NOMO-1 (cell line): ENCODE measurements at regions not wholly inside any gene's neighbourhood (a gene's known extent, or its start where the extent isn't known, plus 50 kb on each side); places are given as distances from the start of the nearest gene placed in this dataset.

Experiments
- DNase-seq, 2 experiments: peaks; one replicate each; lab custom pipeline; 2025; ENCODE audit not compliant: unreplicated experiment in 2 of 2; lab: John Stamatoyannopoulos, UW

DNA sequence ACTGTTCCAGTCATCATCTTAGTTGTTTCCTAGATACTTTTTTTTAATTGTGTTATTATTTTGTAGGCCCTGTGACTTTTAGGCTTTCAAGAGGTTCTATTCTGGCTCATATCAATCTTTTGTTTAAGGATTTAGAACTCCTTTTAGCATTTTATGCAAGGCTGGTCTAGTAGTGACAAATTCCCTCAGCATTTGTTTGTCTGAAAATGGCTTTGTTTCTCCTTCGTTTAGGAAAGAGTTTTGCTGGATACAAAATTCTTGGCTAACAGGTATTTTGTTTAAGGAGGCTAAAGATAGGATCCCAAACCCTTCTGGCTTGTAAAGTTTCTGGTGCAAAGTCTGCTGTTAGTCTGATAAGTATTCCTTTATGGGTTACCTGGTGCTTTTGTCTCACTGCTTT, 116.6 kb upstream of the SLC66A3 start:
- DNase-seq: no peak

DNA sequence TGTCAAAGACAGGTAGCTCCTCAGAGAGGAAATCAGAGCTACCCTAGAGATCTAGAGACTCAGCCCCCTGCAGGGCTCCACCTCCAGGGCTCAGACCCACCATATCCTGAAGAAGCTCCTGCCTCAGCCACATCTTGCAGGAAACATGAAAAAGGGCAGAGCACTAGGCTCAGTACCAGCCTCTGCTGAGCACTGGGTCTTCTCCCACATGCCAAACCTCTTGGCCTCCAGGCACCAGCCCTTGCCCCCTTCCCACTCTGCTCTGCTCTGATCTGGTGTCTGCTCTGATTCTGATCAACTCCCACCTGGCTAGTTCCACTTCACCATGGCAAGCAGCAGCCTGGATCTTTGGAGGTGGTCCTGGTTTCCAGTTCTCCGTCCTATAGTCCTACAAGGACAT, 114.3 kb upstream of the SLC66A3 start:
- no peak for DNase-seq

DNA sequence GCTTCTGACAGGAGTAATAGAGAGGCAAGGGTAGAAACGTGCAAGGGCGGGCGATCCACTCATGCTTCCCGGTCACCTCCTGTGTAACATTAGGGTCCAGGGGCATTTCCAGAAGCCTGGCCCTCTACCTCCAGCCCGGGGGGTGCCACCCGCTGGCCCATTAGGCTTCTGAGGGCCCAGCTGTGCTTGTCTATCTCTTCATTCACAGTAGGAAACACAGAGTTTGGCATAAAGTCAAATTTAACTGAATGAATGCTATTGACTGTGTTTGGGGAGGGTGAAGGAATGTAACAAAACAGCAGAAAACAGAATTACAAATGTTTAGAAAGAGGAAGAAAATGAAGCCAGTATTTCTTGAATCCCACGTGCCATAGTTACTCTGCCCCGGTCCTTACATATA, 112.4 kb upstream of the SLC66A3 start:
- no peak for DNase-seq

DNA sequence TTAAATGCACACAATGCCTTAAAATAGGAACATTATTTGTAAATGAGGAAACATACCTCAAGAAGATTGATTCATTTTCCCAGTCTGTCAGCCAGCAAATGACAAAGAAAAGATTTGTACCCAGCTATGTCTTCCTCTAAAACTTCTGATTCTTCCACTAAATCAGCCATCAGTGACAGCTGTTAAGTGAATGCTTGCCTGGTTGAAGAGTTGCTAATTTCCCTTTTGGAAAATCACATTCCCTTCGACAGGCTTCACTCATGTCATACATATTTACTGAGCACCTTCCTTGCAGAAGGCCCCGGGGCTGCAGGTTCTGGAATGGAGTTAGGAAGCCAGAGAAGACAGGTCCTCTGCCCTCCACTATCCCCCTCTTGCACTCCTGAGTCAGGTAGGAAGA, 112.0 kb upstream of the SLC66A3 start:
- no peak for DNase-seq

DNA sequence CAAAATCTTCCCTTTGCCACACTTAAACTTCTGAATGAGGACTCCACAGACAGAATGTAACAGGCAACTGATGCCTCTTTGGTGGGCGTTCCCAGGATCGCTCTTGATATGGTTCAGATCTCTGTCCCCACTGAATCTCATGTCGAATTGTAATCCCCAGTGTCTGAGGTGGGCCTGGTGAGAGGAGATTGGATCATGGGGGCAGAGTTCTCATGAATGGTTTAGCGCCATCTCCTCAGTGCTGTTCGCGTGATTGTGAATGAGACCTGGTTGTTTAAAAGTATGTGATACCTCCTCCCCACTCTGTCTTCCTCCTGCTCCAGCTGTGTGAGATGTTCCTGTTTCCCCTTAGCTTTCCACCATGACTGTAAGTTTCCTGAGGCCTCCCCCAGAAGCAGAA, 111.1 kb upstream of the SLC66A3 start:
- DNase-seq: no peak

DNA sequence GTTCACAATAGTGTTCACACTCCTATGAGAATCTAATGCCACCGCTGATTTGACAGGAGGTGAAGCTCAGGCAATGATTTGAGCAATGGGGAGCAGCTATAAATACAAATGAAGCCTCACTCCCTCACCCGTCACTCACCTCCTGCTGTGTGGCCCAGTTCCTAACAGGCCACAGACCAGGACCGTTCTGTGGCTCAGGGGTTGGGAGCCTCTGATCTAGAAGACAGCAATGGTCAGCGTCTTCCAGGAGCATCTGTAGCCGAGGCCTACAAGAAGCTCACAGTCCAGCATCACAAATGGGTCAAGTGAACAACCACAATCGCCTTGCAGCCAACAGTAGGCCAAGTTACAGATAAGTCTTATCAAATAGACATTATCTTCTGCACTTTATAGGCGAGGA, 110.0 kb upstream of the SLC66A3 start:
- DNase-seq: no peak

DNA sequence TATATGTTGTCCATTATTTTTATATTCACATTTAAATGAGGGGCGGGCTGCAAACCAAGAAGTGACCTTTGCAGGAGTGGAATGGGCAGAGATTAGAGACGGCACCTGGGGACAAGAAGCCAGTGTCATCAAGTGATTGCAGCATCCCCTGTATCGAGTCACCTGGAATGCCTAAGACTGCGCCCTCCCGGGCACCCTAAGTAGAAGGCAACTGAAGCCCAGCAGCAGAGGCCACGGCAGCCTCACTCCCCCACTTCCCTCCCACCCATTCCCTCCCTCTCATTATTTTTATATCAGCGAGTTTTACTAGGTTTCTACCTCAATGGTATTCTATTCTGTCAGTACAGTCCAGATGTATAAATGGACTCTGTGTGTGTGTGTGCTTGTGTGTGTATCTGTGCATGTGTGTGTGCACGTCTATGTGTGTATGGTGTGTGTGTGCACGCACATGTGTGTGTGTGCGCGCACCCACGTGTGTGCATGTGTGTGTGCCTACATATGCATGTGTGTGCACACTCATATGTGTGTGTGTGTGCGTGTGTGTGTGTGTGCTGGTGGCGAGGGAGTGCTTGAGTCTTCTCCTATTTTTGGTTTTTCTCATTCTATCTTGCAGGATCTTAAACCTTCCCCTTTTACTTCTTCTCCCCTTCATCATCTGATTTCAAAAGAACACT, 106.8 kb upstream of the SLC66A3 start:
- DNase-seq: no peak

DNA sequence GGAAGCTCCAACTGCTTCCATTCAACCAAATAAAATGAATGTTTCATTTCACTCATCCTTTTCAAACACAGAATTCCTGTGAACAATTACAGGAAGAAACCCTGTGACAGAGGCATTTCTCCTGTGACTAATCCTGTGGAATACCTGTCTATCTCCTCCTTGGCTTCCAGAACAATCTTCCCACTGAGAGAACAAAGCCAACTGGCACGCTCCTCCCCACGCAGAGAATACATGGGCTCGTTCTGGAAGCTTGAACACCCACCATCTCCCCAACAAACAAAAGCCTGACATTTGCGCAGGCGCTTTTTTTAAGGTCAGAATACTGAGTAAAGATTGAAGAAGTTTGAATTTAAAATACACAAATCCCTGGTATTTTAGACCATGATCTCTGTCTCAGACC, 104.7 kb upstream of the SLC66A3 start:
- no peak for DNase-seq

DNA sequence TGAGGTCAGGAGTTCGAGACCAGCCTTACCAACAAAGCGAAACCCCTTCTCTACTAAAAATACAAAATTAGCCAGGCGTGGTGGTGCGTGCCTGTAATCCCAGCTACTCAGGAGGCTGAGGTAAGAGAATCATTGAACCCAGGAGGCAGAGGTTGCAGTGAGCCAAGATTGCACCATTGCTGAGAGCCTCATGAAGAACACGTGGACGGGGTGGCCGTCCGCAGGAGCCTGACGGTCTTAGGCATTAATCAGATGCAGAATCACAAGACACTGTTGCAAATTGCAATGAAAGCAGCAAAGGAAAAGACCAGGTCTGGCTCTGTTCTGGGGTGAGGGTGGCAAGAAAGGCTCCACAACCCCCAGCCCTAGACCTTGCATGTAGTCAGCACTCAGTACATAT, 104.0 kb upstream of the SLC66A3 start:
- DNase-seq: no peak

DNA sequence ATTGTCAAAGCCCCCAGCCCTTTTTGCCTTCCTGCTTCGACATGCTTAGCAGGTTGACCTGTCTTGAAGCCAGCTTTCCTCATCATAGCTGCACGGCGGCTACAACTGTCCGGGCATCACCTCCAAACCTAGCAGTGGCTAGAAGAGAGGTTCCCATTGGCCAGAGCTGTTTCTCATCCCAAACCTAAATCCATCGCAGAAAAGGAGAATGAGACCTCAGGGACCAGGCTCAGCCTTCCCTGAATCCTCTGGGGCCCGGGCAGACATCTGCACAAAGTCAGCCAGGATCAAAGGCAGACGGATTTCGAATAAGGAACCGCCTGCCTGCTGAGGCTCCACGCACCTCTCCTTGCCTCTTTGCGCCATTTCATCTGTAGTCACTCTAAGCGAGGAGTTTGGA, 101.7 kb upstream of the SLC66A3 start:
- no peak for DNase-seq

DNA sequence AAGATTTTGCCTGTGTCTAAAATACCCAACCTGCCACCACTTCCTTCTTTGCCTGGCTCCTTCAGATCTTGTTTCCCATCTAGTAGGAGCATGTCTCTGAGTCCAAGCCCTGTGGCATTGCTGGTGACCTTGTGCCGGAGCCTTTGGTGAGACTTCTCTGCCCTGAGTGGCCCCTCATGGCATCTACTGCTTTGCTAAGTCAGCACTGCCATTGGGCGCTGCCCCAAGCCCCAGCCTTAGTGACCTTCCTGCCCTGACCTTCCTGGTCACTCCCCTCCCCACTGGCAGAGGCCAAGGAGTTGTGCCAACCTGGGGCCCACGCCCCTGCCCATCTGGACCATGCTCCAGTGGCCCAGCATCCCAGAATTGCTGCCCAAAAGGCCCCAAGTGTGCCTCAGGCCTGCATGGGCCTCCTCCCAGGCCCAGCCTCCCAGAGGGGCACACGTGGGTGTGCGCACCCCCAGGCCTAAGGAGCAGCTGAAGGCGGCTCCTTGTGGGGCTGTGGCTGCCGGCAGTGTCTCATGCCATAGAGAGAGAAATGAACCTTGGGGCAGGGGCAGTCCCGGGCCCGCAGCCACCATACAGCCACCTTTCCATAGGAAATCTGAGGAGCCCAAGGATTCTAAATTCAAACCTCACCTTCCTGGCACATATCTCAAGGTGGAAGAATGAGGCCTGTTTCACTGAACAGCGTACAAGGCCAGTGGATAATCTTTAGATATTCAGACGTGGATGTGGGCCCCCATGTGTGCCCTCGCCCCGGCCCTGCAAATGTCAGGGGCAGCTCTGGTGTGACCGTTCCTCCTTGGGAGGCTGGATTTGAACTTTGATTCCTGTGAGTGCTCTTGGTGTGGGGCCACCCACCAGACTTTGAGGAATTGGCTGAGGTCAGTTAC, 100.2 kb upstream of the SLC66A3 start:
- no peak for DNase-seq

DNA sequence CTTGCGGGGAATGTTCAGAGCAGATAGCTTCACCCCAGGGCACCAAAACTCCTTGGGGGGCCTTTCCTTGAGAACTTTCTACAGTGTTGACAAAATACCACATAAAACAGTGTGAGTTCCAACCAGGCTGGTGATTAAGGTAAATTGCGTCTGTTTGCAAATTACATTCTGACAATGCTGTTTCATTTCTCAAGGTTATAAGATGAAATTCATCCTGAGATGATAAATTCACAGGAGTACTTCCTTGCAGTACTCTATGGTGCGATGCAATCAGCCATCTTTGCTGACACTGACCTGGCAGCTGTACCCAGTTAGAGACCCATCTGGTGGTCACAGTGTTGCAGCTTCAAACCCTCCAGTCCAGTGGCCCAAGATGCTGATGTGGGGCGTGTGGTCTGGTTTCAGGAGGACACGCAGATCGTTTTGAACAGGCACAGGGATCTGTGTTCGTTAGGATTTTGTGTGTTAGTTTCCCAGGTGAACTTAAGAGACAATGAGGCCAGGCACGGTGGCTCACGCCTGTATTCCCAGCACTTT, 99.5 kb upstream of the SLC66A3 start:
- DNase-seq: no peak

DNA sequence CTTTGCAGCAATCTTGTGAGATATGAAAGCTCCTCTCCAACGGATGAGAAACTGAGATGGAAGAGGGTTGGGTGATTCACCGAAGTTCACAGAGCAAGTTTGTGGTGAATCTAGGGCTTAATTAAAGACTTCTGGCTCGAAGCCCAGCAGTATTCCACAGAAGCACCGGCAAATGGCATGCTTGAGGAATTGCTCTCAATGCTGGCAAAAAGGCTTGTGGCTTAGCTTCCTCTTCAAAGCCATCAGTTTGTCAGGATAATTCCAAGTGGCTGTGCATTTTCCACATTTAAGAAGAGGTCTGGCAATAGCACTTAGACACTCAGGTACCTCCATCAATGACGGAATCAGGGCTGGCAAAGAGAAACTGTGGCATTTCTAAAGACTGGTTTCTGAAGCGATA, 98.7 kb upstream of the SLC66A3 start:
- no peak for DNase-seq

DNA sequence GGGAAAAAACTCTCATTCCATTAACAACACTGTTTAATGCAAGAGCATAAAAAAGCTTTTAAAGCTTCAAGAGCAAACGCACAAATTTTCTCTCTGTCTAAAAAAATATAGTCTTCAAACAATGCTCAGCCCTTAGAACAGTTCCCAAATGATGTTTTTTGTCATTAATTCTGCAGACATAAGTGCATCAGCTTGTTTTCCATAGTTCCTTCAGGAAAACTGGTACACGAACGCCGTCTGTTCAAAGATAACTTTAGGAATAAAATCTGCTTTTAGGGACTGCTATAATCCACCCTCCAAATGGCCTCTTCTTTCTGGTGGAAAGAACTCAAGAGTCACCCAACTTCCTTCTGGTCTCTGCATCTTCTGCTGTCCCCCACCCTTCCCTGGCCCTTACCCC, 98.2 kb upstream of the SLC66A3 start:
- DNase-seq: no peak

DNA sequence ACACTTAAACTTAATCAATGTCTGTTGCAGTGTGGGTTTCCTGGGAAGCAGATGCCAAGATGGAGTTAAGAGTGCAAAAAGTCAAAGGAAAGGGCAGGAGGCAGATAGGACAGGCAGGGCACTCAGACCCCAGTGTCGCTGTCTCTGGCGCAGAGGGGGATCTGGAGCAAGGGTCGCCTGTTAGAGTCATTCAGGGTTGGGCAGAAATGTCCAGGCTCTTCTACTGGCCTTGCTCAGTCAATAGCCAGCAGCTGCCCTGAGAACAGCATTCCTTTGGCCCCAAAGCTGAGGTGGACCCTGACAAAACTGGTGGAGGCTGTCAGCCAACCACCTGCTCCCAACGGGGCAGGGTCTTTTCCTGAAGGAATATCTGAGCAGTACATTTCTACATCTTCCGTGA, 97.1 kb upstream of the SLC66A3 start:
- DNase-seq: no peak

DNA sequence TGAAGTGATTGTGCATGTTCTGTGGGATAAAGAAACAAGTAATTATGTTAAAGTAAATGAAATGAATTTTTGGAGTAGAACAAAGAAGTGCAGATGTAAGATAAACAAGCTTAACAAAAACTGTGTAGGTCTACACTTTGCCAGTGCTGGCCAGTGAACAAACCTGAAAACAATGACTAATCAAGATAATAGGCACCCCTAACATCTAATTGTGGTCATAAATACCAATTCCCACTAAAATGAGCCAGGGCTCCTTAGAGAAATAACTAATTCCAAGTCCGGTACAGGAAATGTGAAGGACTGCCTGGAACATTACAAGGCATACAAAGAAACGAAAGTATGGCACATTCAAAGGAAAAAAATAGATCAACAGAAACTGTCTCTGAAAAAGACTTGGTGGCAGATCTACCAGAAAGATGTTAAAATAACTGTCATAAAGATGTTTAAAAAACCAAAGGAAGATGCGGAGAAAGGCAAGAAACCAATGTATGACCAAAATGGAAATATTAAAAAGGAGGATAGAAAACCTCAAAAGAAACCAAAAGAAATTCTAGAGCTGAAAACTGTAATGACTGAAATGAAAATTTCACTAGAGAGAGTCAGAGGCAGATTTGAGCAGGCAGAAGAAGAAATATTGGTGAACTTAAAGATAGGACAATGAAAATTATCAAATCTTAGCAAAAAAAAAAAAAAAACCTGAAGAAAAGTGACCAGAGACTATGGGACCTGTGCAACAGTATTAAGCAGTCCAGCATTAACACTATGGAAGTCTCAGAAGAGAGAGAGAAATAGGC, 94.7 kb upstream of the SLC66A3 start:
- DNase-seq: no peak

DNA sequence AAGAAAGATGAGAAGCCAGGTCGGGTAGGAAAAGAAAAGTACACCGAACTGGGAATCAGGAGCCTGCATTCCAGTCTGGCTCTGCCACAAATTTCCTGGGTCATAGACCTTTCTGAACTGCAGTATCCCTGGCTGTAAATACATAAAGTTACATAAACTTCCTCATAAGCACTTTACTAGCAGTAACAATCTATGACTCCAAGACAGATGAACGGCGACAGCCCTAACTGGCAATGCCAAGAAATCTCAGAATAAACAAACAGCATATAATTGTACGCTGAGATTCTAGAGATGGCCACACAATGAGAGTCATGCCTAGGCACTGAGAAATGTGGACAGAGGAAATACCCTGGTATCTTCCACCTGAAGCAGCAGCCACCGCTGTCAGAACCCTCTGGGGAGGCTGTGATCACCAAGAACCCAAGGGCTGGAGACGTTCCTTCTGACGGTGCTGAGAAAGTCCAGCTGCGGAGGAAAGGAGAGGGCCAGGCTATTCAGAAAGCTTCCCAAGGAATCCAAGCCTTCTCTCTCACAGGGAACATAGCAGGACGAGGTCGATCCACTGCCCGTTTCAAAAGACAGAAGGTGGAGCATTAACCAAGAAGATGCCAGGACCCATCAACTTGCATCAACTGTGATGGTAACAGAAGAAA, 89.3 kb upstream of the SLC66A3 start:
- no peak for DNase-seq

DNA sequence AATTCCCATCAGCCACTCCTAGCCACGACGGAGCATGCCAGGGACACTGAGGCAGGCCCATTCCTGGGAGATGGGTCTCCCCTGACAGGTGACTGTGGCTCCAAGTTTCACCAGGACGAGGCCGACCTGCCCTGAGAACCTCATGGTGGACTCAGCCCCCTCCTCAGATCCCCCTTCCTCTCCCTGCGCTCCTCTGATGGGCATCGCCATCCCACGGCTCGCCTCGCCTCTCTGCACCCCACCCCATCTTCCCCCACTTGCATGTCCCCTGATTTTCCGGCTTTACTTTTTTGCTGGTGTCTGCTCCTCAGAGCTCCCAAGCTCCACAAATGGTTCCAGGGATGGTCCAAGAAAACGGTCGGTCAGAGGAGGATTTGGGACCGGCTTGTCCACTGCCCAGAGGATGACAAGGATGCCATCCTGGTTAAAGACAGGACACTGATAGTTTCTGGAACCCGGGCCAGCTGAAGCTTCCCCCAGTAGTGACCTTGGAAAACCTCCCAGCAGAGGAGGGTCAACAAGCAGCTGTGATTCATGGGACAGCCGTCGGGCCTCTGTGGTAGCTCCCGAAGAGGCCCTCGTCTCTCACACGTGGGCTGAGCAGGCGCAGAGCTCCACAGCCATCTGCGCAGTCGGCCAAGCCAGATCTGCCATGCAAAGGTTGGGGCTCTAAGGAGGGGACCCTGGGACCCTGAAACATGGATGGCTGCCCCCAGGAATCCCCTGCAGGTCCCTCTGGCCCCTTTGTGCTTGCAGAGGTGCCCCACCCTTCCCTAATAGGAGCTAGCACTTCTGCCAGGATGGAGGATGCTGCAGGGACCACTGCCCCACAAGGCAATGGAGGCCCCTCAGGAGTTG, 87.8 kb upstream of the SLC66A3 start:
- no peak for DNase-seq

DNA sequence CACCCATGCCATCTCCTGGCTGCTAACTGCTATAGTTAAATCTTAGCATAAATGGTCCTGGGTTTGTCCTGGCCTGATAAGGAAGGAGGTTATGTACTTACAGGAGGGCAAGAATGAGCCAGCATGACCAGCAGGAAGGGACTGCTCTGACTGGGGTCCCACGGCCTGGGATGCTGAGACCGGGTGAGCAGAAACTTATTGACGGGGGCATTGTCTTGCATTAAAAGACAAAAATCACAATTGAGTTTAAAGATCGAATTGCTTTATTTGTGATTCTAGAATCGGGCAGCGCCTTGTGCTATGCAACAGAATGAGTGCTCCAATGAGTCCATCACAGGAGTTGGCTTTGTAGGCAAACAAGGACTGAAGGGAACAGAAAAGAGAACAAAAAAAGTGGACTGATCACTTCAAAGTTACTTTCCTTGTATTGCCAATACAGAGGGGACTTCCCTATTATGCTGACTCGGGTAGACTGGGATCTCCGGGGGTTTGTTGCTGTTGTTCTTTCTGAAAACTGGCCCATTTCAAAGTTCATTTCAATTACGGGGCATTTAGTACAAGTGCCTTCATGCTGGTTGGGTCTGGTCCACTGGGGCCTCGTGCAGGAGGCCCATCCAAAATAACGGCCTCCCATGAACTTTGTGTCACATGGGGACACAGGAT, 87.1 kb upstream of the SLC66A3 start:
- no peak for DNase-seq
